Head of caudate nucleus (tissue), 42 donors: ENCODE measurements at regions not wholly inside any gene's neighbourhood (a gene's known extent, or its start where the extent isn't known, plus 50 kb on each side); places are given as distances from the start of the nearest gene placed in this dataset.
A peak's percentile ranks its signal among the peaks of the same experiment; 100 is the strongest.

ENCODE experiments used
- DNase-seq, 42 donors: peaks; one replicate each; pipeline versions ENCODE4 v3.0.0 to v3.0.0-alpha.2; 2020 to 2021; ENCODE audit warnings: mixed read lengths in 7 of 42
- intact Hi-C: fragments of 100-400 bp; cut with DNase I; formaldehyde crosslinking; loops from one replicate; pipeline ENCODE4 v1.15.0; 2022

- intact Hi-C loops = no loop called here
- no peak for DNase-seq
Observed at GRCh38 chr1:11338284-11338924, 65.4 kb downstream of the UBIAD1 start.

DNA sequence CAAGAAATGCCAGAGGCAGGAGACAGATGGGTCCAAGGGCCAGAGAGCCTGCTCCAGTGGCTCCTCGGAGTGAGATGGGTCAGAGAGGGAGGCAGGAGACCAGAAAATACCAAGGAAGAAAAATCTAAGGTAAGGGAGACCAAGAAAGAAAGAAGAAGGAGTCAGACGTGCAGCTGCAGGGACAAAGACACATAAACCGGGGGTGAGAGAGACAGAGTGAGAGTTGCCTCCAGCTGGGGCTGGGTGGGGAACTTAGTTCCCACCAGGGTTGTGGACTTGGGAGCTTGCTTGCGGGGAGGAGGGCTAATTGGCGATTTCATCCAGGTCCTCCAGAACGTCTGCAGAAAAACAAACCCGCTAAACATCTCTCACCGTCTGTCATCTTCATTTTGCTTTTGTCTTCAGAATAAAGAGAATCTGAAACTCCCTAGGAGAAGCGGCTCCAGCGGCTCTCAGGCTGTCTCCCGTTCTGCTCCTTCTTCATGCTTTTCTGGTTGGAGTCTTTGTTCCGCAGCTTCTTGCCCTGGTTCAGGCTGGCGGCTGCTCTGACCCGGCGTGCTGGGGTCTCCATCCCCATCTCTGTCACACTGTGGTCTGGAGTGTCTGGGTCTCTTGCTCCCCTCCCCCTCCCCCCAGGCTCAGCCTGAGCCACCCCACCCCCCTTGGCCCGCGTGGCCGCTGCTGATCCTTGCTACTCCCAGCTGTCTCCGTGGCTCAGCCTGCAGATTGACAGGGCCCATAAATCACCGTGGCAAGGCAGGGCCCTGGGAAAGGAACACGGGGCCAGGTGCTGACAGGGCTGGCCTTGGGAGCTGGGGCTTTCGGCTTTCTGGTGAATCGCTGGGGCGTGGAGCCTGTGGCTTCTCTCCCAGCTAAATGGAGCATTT is 66.6 kb downstream of the UBIAD1 start:
- DNase-seq = no peak
- intact Hi-C loops = no loop called here

DNA sequence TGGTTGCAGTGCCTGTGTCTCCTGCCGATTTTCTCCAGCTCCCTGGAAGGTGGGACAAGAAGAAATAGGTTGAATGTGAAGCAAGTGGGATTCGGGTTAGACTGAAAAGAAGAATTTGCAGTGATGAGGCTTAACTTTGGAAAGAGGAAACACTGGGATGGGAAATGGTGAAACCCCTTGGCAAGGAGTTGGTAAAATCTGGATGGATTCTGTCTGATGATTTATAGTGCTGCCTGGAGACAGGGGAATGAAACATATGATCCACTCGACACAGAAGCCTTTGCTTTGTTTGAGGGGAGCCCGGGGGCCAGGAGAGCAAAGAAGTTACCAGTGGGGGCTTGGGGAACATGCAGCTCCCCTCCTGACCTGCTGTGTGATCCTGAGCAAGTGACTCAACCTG is 67.2 kb downstream of the UBIAD1 start:
- intact Hi-C loops = no loop called here
- no peak for DNase-seq

- no peak for DNase-seq
- intact Hi-C loops = no loop called here
Observed at GRCh38 chr1:11341901-11342552, 69.0 kb downstream of the UBIAD1 start.

DNA sequence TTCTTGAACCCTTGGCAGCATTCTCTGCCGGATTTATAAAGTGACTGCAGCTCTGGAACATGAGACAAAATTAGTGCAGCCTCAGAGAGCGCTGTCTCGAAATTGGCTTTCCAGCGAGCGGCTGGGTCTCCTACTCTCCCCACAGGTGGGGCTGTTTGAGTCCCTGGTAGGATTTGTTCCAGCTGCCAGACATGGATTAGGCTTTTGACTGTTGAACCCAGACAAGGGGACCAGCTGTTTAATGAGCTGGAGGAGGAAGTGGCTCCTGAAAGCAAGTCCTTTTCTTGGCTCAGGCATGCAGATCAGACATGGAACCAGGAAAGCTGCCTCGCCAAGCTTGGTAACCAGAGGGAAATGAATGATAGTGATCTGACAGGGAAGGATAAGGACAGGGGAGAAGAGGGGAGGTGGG is 69.6 kb downstream of the UBIAD1 start:
- DNase-seq = no peak
- intact Hi-C loops = no loop called here

- intact Hi-C loops = no loop called here
- DNase-seq = no peak
Observed at GRCh38 chr1:11345971-11346715, 73.1 kb downstream of the UBIAD1 start.

DNA sequence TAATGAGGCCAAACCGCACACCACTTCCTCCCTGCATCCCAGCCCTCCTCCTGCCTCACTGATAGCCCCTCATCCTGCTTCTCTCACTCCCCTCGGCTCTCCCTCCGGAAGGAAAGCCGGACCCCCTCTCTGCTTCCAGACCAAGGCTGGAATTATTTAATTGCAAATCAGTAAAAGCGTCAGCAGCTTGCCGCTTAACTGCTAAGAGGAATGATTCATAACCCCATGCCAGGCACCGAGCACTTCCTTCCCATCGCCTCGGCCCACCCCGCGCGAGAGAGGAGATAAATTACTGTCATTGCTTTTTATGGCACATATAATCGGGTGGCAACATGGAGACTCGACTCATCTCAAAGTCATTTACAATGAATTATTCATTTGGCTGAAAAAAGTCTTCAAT is 77.3 kb downstream of the UBIAD1 start:
- intact Hi-C loops = no loop called here
- DNase-seq = peak; percentile 23 to 87 (median 66)

DNA sequence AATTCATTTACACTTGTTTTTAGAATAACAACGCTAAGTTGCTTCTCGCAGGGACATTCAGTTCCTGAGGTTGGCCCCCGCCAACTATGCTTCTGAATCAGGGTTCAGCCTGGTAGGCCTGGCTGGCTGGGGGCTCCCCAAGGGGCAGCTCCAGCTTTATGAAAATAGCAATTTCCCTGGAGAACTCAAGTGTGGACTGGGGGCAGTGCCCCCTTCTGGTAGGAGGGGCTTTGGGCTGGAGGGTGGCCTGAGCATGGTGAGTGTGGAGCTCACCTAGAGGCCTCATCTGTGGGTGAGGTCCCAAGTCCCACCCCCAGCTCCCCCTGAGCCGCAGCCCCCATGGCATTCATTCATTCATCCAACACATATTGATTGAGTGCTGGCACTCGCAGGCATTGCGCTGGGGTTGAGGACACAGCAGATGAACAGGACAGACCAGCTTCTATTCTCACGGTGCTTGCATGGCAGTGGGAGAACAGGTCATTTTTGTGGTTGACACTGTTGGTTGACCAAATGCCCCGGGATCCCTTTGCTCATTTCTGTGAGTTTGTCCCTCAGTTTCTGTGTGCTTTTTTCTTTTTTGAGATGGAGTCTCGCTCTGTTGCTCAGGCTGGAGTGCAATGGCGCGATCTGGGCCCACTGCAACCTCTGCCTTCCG is 79.2 kb downstream of the UBIAD1 start:
- DNase-seq = no peak
- intact Hi-C loops = no loop called here

DNA sequence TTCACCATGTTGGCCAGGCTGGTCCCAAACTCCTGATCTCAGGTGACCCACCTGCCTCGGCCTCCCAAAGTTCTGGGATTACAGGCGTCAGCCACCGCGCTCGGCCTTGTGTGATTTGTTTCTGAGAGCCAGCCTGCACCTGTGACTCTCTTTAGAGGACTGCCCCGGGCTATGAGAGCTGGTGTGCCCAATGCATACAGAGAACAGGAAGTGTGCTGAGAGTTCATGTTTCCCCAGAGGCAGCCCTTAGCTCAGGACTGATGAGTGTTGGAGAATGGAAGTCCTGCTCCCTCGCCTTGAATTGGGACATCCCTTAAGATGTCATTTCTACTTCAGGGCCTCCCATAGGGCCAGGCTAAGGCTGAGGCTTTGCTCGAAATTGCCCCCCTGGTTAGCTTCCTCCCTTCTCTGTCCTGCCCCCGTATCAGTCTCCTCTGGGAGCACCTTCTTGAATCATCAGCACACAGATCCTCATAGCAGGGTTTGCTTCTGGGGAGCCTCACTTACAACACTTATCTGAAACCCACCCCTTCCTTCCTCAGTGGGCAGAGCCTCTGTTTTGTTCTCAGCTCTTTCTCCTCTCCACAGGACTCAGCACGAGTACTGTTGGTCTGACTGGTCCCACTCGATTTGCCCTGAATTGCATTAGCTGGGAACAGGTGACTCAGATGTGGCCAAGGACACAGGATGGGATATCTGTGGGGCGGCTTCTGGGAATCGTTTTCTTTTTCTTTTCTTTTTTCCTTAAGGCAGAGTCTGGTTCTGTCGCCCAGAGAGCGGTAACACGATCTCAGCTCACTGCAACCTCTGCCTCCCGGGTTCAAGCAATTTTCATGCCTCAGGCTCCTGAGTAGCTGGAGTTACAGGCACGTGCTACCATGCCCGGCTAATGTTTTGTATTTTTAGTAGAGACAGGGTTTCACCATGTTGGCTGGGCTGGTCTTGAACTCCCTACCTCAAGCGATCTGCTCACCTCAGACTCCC is 80.1 kb downstream of the UBIAD1 start:
- DNase-seq = no peak
- intact Hi-C loops = no loop called here

GRCh38 chr1:11354893-11355553 is 82.0 kb downstream of the UBIAD1 start:
- intact Hi-C loops = no loop called here
- DNase-seq = peak in 7 of 42 donors; percentile 20 to 52 (median 34)

DNA sequence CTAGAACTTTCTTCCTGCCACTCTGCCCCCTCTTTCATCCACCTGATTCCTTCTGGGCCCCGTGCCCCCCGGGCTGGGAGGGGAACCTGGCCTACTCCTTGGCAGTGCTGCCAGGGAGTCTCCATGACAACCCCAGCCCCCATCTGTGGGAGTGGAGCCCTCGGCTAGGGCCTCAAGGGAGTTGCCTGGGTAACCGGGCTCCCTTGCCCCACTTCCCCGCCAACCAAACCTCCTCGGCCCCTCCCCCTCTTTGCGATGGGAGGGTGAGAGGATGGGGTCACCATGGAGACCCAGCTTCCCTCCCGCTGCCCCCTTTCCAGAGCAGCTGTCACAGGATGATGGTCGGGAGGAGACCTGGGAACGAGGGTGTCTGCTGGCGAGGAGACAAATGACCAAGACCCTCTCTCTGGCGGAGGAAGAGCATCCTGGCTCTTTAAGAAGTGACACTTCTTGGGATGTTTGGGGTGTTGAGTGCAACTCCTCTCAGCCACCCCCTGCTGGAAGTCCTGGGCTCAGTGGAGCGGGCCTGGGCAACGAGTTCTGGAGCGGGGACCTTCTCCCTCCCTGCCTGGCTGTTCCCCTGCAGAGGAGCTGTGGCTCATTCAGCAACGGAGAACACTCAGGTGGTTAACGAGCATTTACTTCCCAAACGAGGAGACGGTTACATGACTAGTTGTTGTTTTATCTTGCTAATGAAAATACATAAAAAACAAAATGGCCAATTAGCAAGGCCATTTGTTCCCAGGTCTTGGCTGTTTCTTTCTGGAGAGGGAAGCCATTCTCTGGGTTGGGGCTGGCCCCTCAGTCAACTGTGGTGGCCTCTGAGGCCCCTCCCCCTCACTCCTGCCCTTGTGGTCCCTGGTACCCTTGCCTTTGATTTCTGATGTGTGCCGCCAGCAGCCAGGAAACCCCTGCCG is 82.8 kb downstream of the UBIAD1 start:
- intact Hi-C loops = no loop called here
- DNase-seq = peak; percentile 70 to 97 (median 89)

DNA sequence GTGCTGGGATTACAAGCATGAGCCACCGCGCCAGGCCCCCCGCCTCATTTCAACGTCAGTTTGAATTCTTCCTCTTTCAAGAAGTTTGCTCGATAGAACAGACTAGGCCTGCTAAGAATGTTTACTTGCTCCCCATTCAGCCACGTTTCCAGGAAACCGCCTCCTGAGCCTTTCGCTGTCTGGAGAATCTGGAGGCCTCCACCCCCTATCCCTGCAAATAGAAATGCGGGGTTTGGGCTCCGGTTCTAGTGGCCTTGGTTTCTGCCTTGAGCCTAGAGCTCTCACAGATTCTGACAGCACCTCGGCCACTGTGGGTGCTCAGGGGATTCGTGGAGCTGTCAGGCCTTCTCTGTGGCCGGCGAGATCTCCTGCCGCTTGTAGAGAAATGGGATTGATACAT is 84.3 kb downstream of the UBIAD1 start:
- intact Hi-C loops = no loop called here
- peak in 37 of 42 donors; percentile 16 to 79 (median 49) for DNase-seq

DNA sequence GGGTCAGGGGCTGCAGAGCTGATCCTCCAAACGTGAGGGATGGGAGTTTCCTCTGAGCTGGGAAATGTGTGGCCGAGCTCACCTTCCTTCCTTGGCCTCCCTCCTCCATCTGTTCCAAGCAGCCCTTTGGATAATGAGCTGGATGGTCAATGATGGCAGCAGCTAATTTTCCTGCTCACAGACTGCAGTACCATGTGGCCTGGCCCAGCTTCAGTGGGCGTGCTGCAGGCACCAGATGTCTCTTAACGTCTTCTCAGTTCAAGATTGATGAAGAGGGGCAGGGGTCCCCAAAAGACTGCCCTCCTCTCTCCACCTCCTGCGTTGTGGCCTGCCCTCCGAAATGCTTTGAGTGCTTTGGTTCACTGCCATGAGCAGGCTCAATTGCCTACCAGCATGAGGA is 86.0 kb downstream of the UBIAD1 start:
- intact Hi-C loops = no loop called here

GRCh38 chr1:11362547-11363021 is 89.6 kb downstream of the UBIAD1 start:
- intact Hi-C loops = no loop called here
- DNase-seq = no peak

More for the DNA sequence above, 86.0 kb downstream of the UBIAD1 start:
- no peak for DNase-seq

DNA sequence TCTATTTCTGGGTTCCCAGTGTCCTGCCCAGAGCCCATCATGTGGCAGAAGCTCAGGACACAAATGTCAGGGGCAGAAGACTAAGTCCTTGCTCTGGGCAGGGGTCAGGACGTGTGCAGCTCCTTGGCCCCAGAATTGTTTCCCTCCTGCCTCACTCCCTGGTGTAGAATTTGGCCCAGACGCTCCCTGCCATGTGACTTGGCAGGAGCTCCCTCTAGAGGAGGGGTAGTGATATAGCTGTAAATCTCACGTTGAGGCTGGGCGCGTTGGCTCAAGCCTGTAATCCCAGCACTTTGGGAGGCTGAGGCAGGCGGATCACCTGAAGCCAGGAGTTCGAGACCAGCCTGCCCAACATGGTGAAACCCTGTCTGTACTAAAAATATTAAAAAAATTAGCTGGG is 91.2 kb downstream of the UBIAD1 start:
- no peak for DNase-seq
- intact Hi-C loops = no loop called here
